ENCODE measurements at regions not wholly inside any gene's neighbourhood (a gene's known extent, or its start where the extent isn't known, plus 50 kb on each side); places are given as distances from the start of the nearest gene placed in this dataset.
"Not testable (repeated sequence)": the region's sequence is repeated elsewhere in the genome, so short reads cannot be mapped to it uniquely, and the experiment has no call there.

DNA sequence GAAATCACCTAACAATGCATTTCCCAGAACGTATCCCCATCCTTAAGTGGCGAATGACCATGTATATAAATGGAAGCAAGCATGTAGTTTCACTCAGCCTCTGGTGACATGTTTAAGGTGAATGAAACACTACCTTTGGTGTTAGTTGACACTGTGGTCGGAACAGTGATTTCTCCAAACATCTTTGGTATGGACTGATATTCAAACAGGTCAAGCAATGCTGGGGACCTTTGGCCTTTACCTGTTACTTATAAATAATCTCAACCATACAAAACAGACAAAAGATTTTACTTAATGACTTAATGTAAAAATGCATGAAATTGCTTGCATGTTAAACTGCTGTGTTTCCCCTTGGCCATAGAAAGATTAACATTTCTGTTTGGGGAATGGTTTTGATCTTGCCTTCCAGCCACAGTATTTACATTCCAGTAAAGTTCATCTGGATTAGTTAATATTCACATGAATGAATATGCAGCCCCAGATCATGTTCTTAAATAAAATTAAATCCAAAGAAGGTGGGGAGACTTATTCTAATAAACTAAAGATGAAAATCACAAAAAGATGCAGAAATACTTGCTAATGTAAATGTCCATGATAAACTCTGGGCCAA is 74.4 kb upstream of the HES1 start:
- H3K4me3 ChIP-seq (ENCODE audit: low read depth, low read length): no peak overlapping the region
- TF ChIP-seq, protein P1, sequence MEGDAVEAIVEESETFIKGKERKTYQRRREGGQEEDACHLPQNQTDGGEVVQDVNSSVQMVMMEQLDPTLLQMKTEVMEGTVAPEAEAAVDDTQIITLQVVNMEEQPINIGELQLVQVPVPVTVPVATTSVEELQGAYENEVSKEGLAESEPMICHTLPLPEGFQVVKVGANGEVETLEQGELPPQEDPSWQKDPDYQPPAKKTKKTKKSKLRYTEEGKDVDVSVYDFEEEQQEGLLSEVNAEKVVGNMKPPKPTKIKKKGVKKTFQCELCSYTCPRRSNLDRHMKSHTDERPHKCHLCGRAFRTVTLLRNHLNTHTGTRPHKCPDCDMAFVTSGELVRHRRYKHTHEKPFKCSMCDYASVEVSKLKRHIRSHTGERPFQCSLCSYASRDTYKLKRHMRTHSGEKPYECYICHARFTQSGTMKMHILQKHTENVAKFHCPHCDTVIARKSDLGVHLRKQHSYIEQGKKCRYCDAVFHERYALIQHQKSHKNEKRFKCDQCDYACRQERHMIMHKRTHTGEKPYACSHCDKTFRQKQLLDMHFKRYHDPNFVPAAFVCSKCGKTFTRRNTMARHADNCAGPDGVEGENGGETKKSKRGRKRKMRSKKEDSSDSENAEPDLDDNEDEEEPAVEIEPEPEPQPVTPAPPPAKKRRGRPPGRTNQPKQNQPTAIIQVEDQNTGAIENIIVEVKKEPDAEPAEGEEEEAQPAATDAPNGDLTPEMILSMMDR (IDR thresholded peaks at IDR 0.05; ENCODE audit: control insufficient read depth, extremely low read depth, insufficient read depth): no peak
- no peak for DNase-seq (ENCODE audit: low read depth)

DNA sequence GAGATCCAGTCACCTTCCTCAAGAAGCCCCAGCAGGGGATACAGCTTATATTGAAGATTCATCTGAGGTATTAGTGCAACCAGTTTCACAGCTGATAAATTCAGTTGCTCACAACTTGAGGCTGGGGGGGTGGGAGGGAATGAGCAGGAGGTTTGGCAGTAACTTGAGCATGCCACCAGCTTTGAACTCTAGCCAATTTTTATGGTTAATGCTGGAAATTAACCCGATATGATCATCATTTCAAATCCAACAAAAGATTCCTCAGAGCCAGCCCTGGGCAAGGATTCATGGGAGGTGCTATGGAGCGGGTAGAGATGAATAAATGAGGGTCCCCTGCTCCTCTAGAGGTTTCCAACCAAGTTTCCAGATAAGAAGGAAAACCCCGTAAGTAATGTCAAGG is 73.1 kb upstream of the HES1 start:
- TF ChIP-seq, protein P1 (IDR thresholded peaks at IDR 0.05; ENCODE audit: control insufficient read depth, extremely low read depth, insufficient read depth): no peak
- H3K4me3 ChIP-seq (ENCODE audit: low read depth, low read length): no peak overlapping the region
- no peak for DNase-seq (ENCODE audit: low read depth)

DNA sequence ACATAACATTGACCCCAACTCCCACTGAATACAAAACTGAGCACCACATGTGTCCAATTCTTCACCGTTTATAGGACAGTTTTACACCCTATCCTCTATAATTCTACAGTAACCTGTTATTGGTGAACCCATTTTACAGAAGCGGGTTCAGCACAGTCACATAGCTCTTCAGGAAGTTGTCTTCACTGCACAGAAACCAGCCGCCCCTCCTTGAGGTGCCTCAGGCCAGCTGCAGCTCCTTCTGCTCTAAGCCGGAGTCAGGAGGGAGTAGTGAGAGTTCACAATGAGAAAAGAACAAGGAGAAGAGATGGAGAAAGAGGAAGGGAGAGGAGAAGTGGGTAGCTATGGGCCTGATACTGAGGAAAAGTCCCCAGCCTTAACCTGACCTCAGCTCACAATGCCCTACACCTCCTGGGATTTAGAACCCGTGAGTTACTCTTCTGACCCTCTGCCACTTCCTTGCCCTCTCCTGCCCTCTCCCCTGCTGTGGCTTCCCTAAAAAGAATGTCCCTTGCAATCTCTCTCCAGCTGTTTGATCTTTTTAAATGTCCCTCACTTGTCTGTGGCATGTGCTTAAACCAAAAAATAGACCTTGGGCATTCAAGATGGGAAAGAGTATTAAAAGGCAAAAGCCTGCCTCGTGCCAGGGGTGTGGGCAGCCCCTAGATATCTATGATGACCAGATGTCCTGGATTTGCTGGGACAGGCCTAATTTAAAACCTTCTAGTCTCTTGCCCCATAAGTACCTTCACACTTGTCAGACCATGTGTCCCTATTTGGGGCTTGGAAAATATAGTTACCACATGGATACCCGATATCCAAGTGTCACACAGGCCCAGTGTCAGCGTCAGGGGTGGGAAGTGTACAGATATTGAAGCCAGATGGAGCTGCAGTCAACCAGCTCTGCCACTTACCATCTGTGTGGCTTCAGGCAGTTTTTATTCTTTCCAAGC is 71.3 kb upstream of the HES1 start:
- no peak overlapping the region for H3K4me3 ChIP-seq (ENCODE audit: low read depth, low read length)
- DNase-seq (ENCODE audit: low read depth): no peak
- TF ChIP-seq, protein P1 (IDR thresholded peaks at IDR 0.05; ENCODE audit: control insufficient read depth, extremely low read depth, insufficient read depth): no peak

DNA sequence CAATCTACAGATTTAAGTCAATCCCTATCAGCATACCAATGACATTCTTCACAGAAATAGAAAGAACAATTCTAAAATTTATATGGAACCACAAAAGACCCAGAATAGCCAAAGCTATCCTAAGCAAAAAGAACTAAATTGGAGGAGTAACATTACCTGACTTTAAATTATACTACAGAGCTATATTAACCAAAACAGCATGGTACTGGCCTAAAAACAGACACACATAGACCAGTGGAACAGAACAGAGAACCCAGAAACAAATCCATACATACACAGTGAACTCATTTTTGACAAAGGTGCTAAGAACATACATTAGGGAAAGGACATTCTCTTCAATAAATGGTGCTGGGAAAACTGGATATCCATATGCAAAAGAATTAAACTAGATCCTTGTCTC is 68.6 kb upstream of the HES1 start:
- not testable (repeated sequence) for H3K4me3 ChIP-seq (ENCODE audit: low read depth, low read length); DNase-seq (ENCODE audit: low read depth)

DNA sequence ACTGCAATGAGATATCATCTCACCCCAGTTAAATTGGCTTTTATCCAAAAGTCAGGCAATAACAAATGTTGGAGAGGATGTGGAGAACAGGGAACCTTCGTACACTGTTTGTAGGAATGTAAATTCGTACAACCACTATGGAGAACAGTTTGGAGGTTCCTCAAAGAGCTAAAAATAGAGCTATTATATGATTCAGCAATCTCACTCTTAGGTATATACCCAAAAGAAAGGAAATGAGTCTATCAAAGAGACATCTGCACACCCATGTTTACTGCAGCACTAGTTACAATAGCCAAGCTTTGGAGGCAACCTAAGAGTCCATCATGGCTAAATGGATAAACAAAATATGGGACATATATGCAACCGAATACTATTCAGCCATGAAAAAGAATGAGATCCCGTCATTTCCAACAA is 68.0 kb upstream of the HES1 start:
- H3K4me3 ChIP-seq (ENCODE audit: low read depth, low read length): no peak overlapping the region
- TF ChIP-seq, protein P1 (IDR thresholded peaks at IDR 0.05; ENCODE audit: control insufficient read depth, extremely low read depth, insufficient read depth): no peak
- no peak for DNase-seq (ENCODE audit: low read depth)

DNA sequence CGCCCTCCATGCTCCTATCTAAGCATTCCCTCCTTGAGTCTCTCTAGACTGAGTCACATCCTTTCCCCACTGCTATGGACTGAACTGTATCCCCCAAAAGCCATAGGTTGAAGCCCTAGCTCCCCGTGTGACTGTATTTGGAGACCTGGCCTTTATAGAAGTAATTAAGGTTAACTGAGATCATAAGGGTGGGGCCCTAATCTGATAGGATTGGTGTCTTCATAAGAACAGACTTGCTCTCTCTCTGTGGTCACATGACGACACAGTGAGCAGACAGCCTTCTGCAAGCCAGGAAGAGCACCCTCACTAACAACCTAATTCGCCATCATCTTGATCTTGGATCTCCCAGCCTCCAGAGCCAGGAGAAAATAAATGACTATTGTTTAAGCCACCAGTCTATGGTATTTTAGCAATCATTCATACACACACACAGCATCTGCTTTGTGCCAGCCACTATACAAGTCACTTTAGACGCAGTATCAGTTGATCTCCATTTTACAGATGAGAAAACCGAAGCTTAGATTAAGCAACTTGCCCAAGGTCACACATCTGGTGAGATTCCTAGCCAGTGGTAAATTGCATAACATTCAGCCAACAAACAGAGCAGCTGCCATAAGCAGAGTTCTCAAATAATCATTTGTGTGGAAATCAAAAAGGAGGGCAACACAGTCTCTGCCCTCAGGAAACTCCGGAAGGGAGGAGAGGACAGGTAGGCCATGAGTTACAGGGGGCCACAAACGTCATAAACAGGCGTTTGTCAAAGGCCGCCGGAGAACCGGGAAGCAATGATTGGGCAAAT is 66.3 kb upstream of the HES1 start:
- H3K4me3 ChIP-seq (ENCODE audit: low read depth, low read length): no peak overlapping the region
- TF ChIP-seq, protein P1 (IDR thresholded peaks at IDR 0.05; ENCODE audit: control insufficient read depth, extremely low read depth, insufficient read depth): no peak
- DNase-seq (ENCODE audit: low read depth): no peak

DNA sequence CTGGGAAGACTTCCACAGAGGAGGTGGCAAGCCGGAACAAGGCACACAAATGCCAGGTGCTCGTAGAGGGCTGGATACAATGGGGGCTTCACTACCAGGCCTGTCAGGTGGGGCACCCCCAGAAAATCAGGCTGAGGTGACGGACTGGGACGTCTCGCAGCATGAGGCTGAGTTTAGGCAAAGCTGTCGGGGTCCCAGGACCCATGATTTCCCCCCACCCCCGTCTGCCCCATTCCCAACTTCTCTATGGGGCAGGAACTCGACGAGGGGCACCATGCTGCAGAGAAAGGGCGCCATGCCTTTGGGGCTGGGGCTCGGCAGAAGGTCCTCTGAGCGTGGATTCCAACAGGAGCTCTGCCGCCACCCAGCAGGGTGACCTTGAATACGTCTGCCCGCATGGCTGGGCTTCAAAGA is 65.7 kb upstream of the HES1 start:
- H3K4me3 ChIP-seq (ENCODE audit: low read depth, low read length): peak overlapping the region; percentile 53; the same call in 1 of the 2 replicates
- TF ChIP-seq, protein P1 (IDR thresholded peaks at IDR 0.05; ENCODE audit: control insufficient read depth, extremely low read depth, insufficient read depth): no peak
- DNase-seq (ENCODE audit: low read depth): no peak

Measured in LNCaP clone FGC (cell line).